HCT116 (cell line): ENCODE measurements at regions not wholly inside any gene's neighbourhood (a gene's known extent, or its start where the extent isn't known, plus 50 kb on each side); places are given as distances from the start of the nearest gene placed in this dataset.

Source experiments
- ATAC-seq: fragments of 200-7000 bp; cut with Tn5 transposase; 2 replicates; pipeline ENCODE4 v1.9.1; 2020; ENCODE audit warnings: mild to moderate bottlenecking, moderate library complexity
- BruUV-seq: library from RNA; stranded (reverse); fragments of 400-500 nt; replicated peaks from 2 replicates; lab custom pipeline; 2021; lab: Mats Ljungman, UMichigan
- CTCF ChIA-PET: fragments of 300-600 bp; sonication (Branson Sonifier 250); formaldehyde crosslinking; loops from one replicate; lab custom pipeline; 2021; ENCODE audit warnings: antibody characterized with exemption; lab: Charles Lee
- POLR2A ChIA-PET: fragments of 300-600, 350-600 bp; sonication (Branson Sonifier 250); formaldehyde crosslinking; loops from one replicate; lab custom pipeline; 2021; ENCODE audit warnings: antibody characterized with exemption; lab: Charles Lee
- RAD21 ChIA-PET, 2 experiments: fragments of 300-600 bp; sonication (Branson Sonifier 250); formaldehyde crosslinking; loops; one replicate each; lab custom pipeline; 2023; ENCODE audit warnings: low total read pairs in 2 of 2; ENCODE audit not compliant: uncharacterized antibody in 2 of 2, unreplicated experiment in 2 of 2, low non-redundant PET in 1 of 2; lab: Charles Lee
- DNase-seq: peaks from one replicate; pipeline ENCODE4 v3.0.0-alpha.2; 2010; ENCODE audit warnings: low read depth, low spot score
- H2AFZ ChIP-seq: fragments of 200-600 bp; shearing (Covaris generic), sonication (generic); 2 replicates; pipeline ENCODE4 v1.6.1; 2017; ENCODE audit warnings: low read depth, mixed run types, mixed read lengths, antibody characterized with exemption, low read length; ENCODE audit not compliant: poor library complexity, severe bottlenecking
- H3K27ac ChIP-seq: 2 replicates; pipeline ENCODE4 v1.5.1; 2012; ENCODE audit warnings: low read depth, low read length
- H3K27me3 ChIP-seq: fragments of 200-600 bp; sonication (generic); 2 replicates; pipeline ENCODE4 v1.6.1; 2016; ENCODE audit warnings: mixed run types, low read length, mixed read lengths; ENCODE audit not compliant: insufficient read depth
- H3K36me3 ChIP-seq, 2 experiments: fragments of 200-500 bp in 1 of 2; fragments of 200-600 bp in 1 of 2; sonication (Bioruptor generic) in 1 of 2; sonication (generic) in 1 of 2; 2 replicates each; pipeline versions ENCODE4 v1.5.1 to v1.6.1; 2014 to 2016; ENCODE audit warnings: low read length in 2 of 2, inconsistent platforms in 1 of 2, mixed read lengths in 1 of 2, mixed run types in 1 of 2; ENCODE audit not compliant: insufficient read depth in 2 of 2, control insufficient read depth in 1 of 2
- H3K4me1 ChIP-seq, 2 experiments: fragments of 200-600 bp in 1 of 2; sonication (generic) in 1 of 2; 2 replicates each; pipeline versions ENCODE4 v1.5.1 to v1.6.1; 2012 to 2017; ENCODE audit warnings: low read length in 2 of 2, inconsistent platforms in 1 of 2, mild to moderate bottlenecking in 1 of 2, mixed read lengths in 1 of 2, mixed run types in 1 of 2, moderate library complexity in 1 of 2; ENCODE audit not compliant: insufficient read depth in 2 of 2, control insufficient read depth in 1 of 2
- H3K4me2 ChIP-seq: fragments of 200-600 bp; sonication (generic); 2 replicates; pipeline ENCODE4 v1.6.1; 2017; ENCODE audit warnings: mixed run types, low read length, mixed read lengths
- H3K4me3 ChIP-seq, 2 experiments: fragments of 200-600 bp in 1 of 2; sonication (generic) in 1 of 2; replicated peaks in 1 of 2; 2 replicates each; pipeline ENCODE4 v1.5.1; 2011 to 2016; ENCODE audit warnings: low read length in 2 of 2, control low read depth in 1 of 2, low read depth in 1 of 2, mild to moderate bottlenecking in 1 of 2, mixed read lengths in 1 of 2, mixed run types in 1 of 2
- H3K79me2 ChIP-seq: fragments of 200-600 bp; sonication (generic); 2 replicates; pipeline ENCODE4 v1.6.1; 2017; ENCODE audit warnings: mild to moderate bottlenecking, mixed run types, low read length, moderate library complexity, mixed read lengths; ENCODE audit not compliant: insufficient read depth
- H3K9ac ChIP-seq: fragments of 200-600 bp; sonication (generic); 2 replicates; pipeline ENCODE4 v1.6.1; 2016; ENCODE audit warnings: low read length, mixed read lengths
- H3K9me2 ChIP-seq: fragments of 200-600 bp; sonication (generic), shearing (Covaris generic); 2 replicates; pipeline ENCODE4 v1.6.1; 2017; ENCODE audit warnings: mixed run types, mild to moderate bottlenecking, moderate library complexity; ENCODE audit not compliant: insufficient read depth
- H3K9me3 ChIP-seq, 2 experiments: fragments of 200-500 bp in 1 of 2; fragments of 200-600 bp in 1 of 2; sonication (Bioruptor generic) in 1 of 2; sonication (generic) in 1 of 2; 2 replicates each; pipeline ENCODE4 v1.6.1; 2014 to 2017; ENCODE audit warnings: low read length in 2 of 2, mixed read lengths in 2 of 2, inconsistent platforms in 1 of 2, low read depth in 1 of 2, mild to moderate bottlenecking in 1 of 2, mixed run types in 1 of 2, moderate library complexity in 1 of 2; ENCODE audit not compliant: control insufficient read depth in 1 of 2, insufficient read depth in 1 of 2
- H4K20me1 ChIP-seq: fragments of 200-600 bp; sonication (generic), shearing (Covaris generic); 2 replicates; pipeline ENCODE4 v1.6.1; 2017; ENCODE audit warnings: mixed run types, mild to moderate bottlenecking, moderate library complexity; ENCODE audit not compliant: insufficient read depth
- CEBPB ChIP-seq: IDR thresholded peaks from 2 replicates; pipeline ENCODE4 v1.6.1; 2012; ENCODE audit warnings: low read depth
- ELF1 ChIP-seq: IDR thresholded peaks from 2 replicates; pipeline ENCODE4 v1.6.1; 2012; ENCODE audit warnings: low read depth, borderline replicate concordance
- EZH2 ChIP-seq: fragments of 200-600 bp; sonication (generic); IDR thresholded peaks from 2 replicates; pipeline ENCODE4 v1.6.1; 2017; ENCODE audit warnings: antibody characterized with exemption, mixed run types
- EZH2phosphoT487 ChIP-seq: fragments of 200-600 bp; IDR thresholded peaks from 2 replicates; pipeline ENCODE4 v1.6.1; 2018; ENCODE audit warnings: antibody characterized with exemption, borderline replicate concordance
- MAX ChIP-seq: IDR thresholded peaks from 2 replicates; pipeline ENCODE4 v1.6.1; 2012
- POLR2AphosphoS5 ChIP-seq: IDR thresholded peaks from 2 replicates; pipeline ENCODE4 v1.6.1; 2011; ENCODE audit warnings: mild to moderate bottlenecking, low read depth, low read length, moderate library complexity
- RAD21 ChIP-seq: IDR thresholded peaks from 2 replicates; pipeline ENCODE4 v1.6.1; 2012; ENCODE audit warnings: low read depth, mild to moderate bottlenecking
- REST ChIP-seq: IDR thresholded peaks from 2 replicates; pipeline ENCODE4 v1.6.1; 2012; ENCODE audit warnings: low read depth
- SIN3A ChIP-seq: IDR thresholded peaks from 2 replicates; pipeline ENCODE4 v1.6.1; 2012; ENCODE audit warnings: low read depth
- SRF ChIP-seq: IDR thresholded peaks from 2 replicates; pipeline ENCODE4 v1.6.1; 2012; ENCODE audit warnings: low read depth
- ZBTB33 ChIP-seq: IDR thresholded peaks from 2 replicates; pipeline ENCODE4 v1.6.1; 2011; ENCODE audit warnings: mild to moderate bottlenecking, low read length, moderate library complexity; ENCODE audit not compliant: insufficient replicate concordance; ENCODE audit errors: extremely low read depth
- ZNF274 ChIP-seq: fragments of 200-500 bp; sonication (Bioruptor generic); IDR thresholded peaks from 2 replicates; pipeline ENCODE4 v1.6.1; 2014; ENCODE audit warnings: mild to moderate bottlenecking, low read depth, low read length, inconsistent platforms
- intact Hi-C: fragments of 100-400 bp; cut with micrococcal nuclease; formaldehyde crosslinking; loops from 2 replicates; pipeline ENCODE4 v1.10.0; 2022

GRCh38 chr6:143605906-143606521 lies 71.8 kb upstream of the PHACTR2 start:
- no peak overlapping the region for H3K4me2 ChIP-seq
- no peaks in the 10 kb centered on the region for H3K27me3 ChIP-seq
- ATAC-seq (no peak), DNase-seq (no peak)
- ChIA-PET RAD21 (interaction anchor here in 1 of 2 experiments (0.7 kb wide), 1 partner anchor 24 kb away, joined by 3 read pairs; no protein-coding TSS in a partner anchor), CTCF (no interaction called here), POLR2A (no interaction called here)
- no peaks in the 10 kb centered on the region for H4K20me1 ChIP-seq
- no peaks in the 10 kb centered on the region for H3K9me3 ChIP-seq
- H3K27ac ChIP-seq = no peak overlapping the region
- no TSS peak for BruUV-seq
- TF ChIP-seq REST (no peak), POLR2AphosphoS5 (no peak), CEBPB (no peak), EZH2 (no peak), SIN3A (no peak), ZBTB33 (no peak), ELF1 (no peak), SRF (no peak), ZNF274 (no peak), RAD21 (no peak), MAX (no peak), EZH2phosphoT487 (no peak)
- no peaks in the 10 kb centered on the region for H3K4me1 ChIP-seq
- no peak overlapping the region for H2AFZ ChIP-seq
- H3K4me3 ChIP-seq = no peak overlapping the region
- H3K36me3 ChIP-seq = no peaks in the 10 kb centered on the region
- no peaks in the 10 kb centered on the region for H3K79me2 ChIP-seq
- no peak overlapping the region for H3K9ac ChIP-seq
- intact Hi-C loops = no loop called here
- no peaks in the 10 kb centered on the region for H3K9me2 ChIP-seq
